A673 (cell line): ENCODE measurements at regions not wholly inside any gene's neighbourhood (a gene's known extent, or its start where the extent isn't known, plus 50 kb on each side); places are given as distances from the start of the nearest gene placed in this dataset.

Source experiments
- CTCF ChIP-seq: fragments of 300-800, 200-600 bp; sonication (generic); conservative IDR thresholded peaks from 2 replicates; pipeline ENCODE4 v1.5.1; 2017; ENCODE audit warnings: low read depth, mild to moderate bottlenecking, antibody characterized with exemption, low read length, moderate library complexity, mixed read lengths
- EZH2 ChIP-seq: fragments of 200-600 bp; sonication (generic); IDR thresholded peaks from 2 replicates; pipeline ENCODE4 v1.6.1; 2017; ENCODE audit warnings: borderline replicate concordance, low read depth, mild to moderate bottlenecking, mixed read lengths, antibody characterized with exemption, low read length; ENCODE audit not compliant: poor library complexity, severe bottlenecking

GRCh38 chr6:160895562-160895961, 96.0 kb upstream of the MAP3K4 start:
- TF ChIP-seq CTCF (no peak), EZH2 (no peak)
